ENCODE measurements at regions not wholly inside any gene's neighbourhood (a gene's known extent, or its start where the extent isn't known, plus 50 kb on each side); places are given as distances from the start of the nearest gene placed in this dataset.

- Histone ChIP-seq H3K36me3 (ENCODE audit: insufficient read depth, low read length) (no peaks in the 10 kb centered on the region), H3K9ac (ENCODE audit: insufficient read length) (no peak overlapping the region), H3K4me3 (no peak overlapping the region), H3K9me3 (ENCODE audit: low read depth, low read length) (no peaks in the 10 kb centered on the region), H3K27ac (no peak overlapping the region)
- no peak for DNase-seq (ENCODE audit: low read depth, low spot score)
- TF ChIP-seq FOXP2 (optimal IDR thresholded peaks at IDR 0.05; ENCODE audit: control extremely low read depth, extremely low read length, insufficient read depth) (no peak), EZH2 (IDR thresholded peaks at IDR 0.05) (no peak), POLR2AphosphoS5 (IDR thresholded peaks at IDR 0.05; ENCODE audit: borderline replicate concordance, low read depth, low read length) (no peak)
Measured at GRCh38 chr2:21693081-21693480, 569.3 kb downstream of the TDRD15 start.

- no peak overlapping the region for H3K4me3 ChIP-seq
- H3K9ac ChIP-seq (ENCODE audit: insufficient read length), result no peak overlapping the region
- DNase-seq (ENCODE audit: low read depth, low spot score), result no peak
- TF ChIP-seq FOXP2 (optimal IDR thresholded peaks at IDR 0.05; ENCODE audit: control extremely low read depth, extremely low read length, insufficient read depth) (no peak), POLR2AphosphoS5 (IDR thresholded peaks at IDR 0.05; ENCODE audit: borderline replicate concordance, low read depth, low read length) (no peak), EZH2 (IDR thresholded peaks at IDR 0.05) (no peak)
- no peaks in the 10 kb centered on the region for H3K36me3 ChIP-seq (ENCODE audit: insufficient read depth, low read length)
- no peak overlapping the region for H3K27ac ChIP-seq
- H3K9me3 ChIP-seq (ENCODE audit: low read depth, low read length), result no peaks in the 10 kb centered on the region
Measured at GRCh38 chr2:21694079-21694878, 570.5 kb downstream of the TDRD15 start.

- Histone ChIP-seq H3K36me3 (ENCODE audit: insufficient read depth, low read length) (no peaks in the 10 kb centered on the region), H3K4me3 (no peak overlapping the region), H3K27ac (no peak overlapping the region), H3K9ac (ENCODE audit: insufficient read length) (no peak overlapping the region), H3K9me3 (ENCODE audit: low read depth, low read length) (no peaks in the 10 kb centered on the region)
- TF ChIP-seq FOXP2 (optimal IDR thresholded peaks at IDR 0.05; ENCODE audit: control extremely low read depth, extremely low read length, insufficient read depth), result no peak
- TF ChIP-seq EZH2 (IDR thresholded peaks at IDR 0.05), result no peak
- no peak for TF ChIP-seq POLR2AphosphoS5 (IDR thresholded peaks at IDR 0.05; ENCODE audit: borderline replicate concordance, low read depth, low read length)
- no peak for DNase-seq (ENCODE audit: low read depth, low spot score)
Measured at GRCh38 chr2:21696900-21697299, 573.1 kb downstream of the TDRD15 start.

DNA sequence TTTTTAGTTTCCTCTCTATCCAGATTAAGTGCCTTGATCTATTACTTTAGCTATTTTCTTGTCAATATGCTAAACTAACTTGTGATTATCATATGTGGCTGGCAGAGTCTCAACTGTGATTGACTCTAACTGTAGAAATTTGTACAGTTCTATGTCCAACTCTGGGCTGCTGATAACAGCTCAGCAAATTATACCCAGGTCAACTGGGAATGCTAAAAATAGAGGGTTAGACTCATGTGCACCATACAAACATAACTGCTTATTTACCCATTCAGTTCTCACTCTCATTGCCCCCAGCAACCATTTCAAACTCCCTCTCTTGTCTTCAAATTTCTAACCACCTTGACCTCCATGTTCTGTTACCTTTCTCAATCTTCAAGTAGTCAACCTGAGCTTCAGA, 576.9 kb downstream of the TDRD15 start:
- no peak for TF ChIP-seq FOXP2 (optimal IDR thresholded peaks at IDR 0.05; ENCODE audit: control extremely low read depth, extremely low read length, insufficient read depth)
- TF ChIP-seq EZH2 (IDR thresholded peaks at IDR 0.05), result no peak
- no peak for TF ChIP-seq POLR2AphosphoS5 (IDR thresholded peaks at IDR 0.05; ENCODE audit: borderline replicate concordance, low read depth, low read length)
- Histone ChIP-seq H3K9me3 (ENCODE audit: low read depth, low read length) (no peaks in the 10 kb centered on the region), H3K36me3 (ENCODE audit: insufficient read depth, low read length) (no peaks in the 10 kb centered on the region), H3K9ac (ENCODE audit: insufficient read length) (no peak overlapping the region), H3K4me3 (no peak overlapping the region), H3K27ac (no peak overlapping the region)
- DNase-seq (ENCODE audit: low read depth, low spot score), result no peak

GRCh38 chr2:21710031-21710430, 586.3 kb downstream of the TDRD15 start:
- no peaks in the 10 kb centered on the region for H3K36me3 ChIP-seq (ENCODE audit: insufficient read depth, low read length)
- H3K9me3 ChIP-seq (ENCODE audit: low read depth, low read length), result no peaks in the 10 kb centered on the region
- no peak overlapping the region for H3K9ac ChIP-seq (ENCODE audit: insufficient read length)
- TF ChIP-seq FOXP2 (optimal IDR thresholded peaks at IDR 0.05; ENCODE audit: control extremely low read depth, extremely low read length, insufficient read depth) (no peak), EZH2 (IDR thresholded peaks at IDR 0.05) (no peak), POLR2AphosphoS5 (IDR thresholded peaks at IDR 0.05; ENCODE audit: borderline replicate concordance, low read depth, low read length) (no peak)
- no peak overlapping the region for H3K4me3 ChIP-seq
- no peak for DNase-seq (ENCODE audit: low read depth, low spot score)
- H3K27ac ChIP-seq, result no peak overlapping the region

DNA sequence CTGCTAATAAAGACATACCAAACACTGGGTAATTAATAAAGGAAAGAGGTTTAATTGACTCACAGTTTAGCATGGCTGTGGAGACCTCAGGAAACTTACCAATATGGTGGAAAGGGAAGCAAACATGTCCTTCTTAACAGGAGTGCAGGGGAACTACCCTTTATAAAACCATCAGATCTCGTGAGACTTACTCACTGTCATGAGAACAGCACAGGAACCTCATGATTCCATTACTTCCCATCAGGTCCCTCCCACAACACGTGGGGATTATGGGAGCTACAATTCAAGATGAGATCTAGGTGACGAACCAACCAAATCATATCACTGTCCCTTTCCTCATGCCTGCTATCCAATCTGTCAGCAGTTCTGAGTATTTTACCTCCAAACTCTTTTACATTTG, 586.7 kb downstream of the TDRD15 start:
- Histone ChIP-seq H3K9ac (ENCODE audit: insufficient read length) (no peak overlapping the region), H3K4me3 (no peak overlapping the region), H3K27ac (no peak overlapping the region), H3K9me3 (ENCODE audit: low read depth, low read length) (no peaks in the 10 kb centered on the region), H3K36me3 (ENCODE audit: insufficient read depth, low read length) (no peaks in the 10 kb centered on the region)
- DNase-seq (ENCODE audit: low read depth, low spot score), result no peak
- TF ChIP-seq FOXP2 (optimal IDR thresholded peaks at IDR 0.05; ENCODE audit: control extremely low read depth, extremely low read length, insufficient read depth) (no peak), POLR2AphosphoS5 (IDR thresholded peaks at IDR 0.05; ENCODE audit: borderline replicate concordance, low read depth, low read length) (no peak), EZH2 (IDR thresholded peaks at IDR 0.05) (no peak)

- TF ChIP-seq FOXP2 (optimal IDR thresholded peaks at IDR 0.05; ENCODE audit: control extremely low read depth, extremely low read length, insufficient read depth), result no peak
- no peak for TF ChIP-seq POLR2AphosphoS5 (IDR thresholded peaks at IDR 0.05; ENCODE audit: borderline replicate concordance, low read depth, low read length)
- no peak for TF ChIP-seq EZH2 (IDR thresholded peaks at IDR 0.05)
Measured at GRCh38 chr2:21715887-21716286, 592.1 kb downstream of the TDRD15 start.

GRCh38 chr2:21727101-21727500, 603.3 kb downstream of the TDRD15 start:
- DNase-seq (ENCODE audit: low read depth, low spot score), result no peak

More at GRCh38 chr2:21715887-21716286, 592.1 kb downstream of the TDRD15 start:
- no peak for DNase-seq (ENCODE audit: low read depth, low spot score)
- no peak overlapping the region for H3K4me3 ChIP-seq
- no peak overlapping the region for H3K27ac ChIP-seq
- H3K36me3 ChIP-seq (ENCODE audit: insufficient read depth, low read length), result no peaks in the 10 kb centered on the region
- no peak overlapping the region for H3K9ac ChIP-seq (ENCODE audit: insufficient read length)
- no peaks in the 10 kb centered on the region for H3K9me3 ChIP-seq (ENCODE audit: low read depth, low read length)

More at GRCh38 chr2:21727101-21727500, 603.3 kb downstream of the TDRD15 start:
- Histone ChIP-seq H3K9ac (ENCODE audit: insufficient read length) (no peak overlapping the region), H3K9me3 (ENCODE audit: low read depth, low read length) (no peaks in the 10 kb centered on the region), H3K27ac (no peak overlapping the region), H3K36me3 (ENCODE audit: insufficient read depth, low read length) (no peaks in the 10 kb centered on the region), H3K4me3 (no peak overlapping the region)
- TF ChIP-seq POLR2AphosphoS5 (IDR thresholded peaks at IDR 0.05; ENCODE audit: borderline replicate concordance, low read depth, low read length) (no peak), FOXP2 (optimal IDR thresholded peaks at IDR 0.05; ENCODE audit: control extremely low read depth, extremely low read length, insufficient read depth) (no peak), EZH2 (IDR thresholded peaks at IDR 0.05) (no peak)

All from SK-N-MC (cell line).